NCI-H460 (cell line): ENCODE measurements at regions not wholly inside any gene's neighbourhood (a gene's known extent, or its start where the extent isn't known, plus 50 kb on each side); places are given as distances from the start of the nearest gene placed in this dataset.

Source experiments
- DNase-seq: peaks from one replicate; pipeline ENCODE4 v3.0.0-alpha.2; 2016; ENCODE audit warnings: low read depth; ENCODE audit errors: extremely low read depth

DNA sequence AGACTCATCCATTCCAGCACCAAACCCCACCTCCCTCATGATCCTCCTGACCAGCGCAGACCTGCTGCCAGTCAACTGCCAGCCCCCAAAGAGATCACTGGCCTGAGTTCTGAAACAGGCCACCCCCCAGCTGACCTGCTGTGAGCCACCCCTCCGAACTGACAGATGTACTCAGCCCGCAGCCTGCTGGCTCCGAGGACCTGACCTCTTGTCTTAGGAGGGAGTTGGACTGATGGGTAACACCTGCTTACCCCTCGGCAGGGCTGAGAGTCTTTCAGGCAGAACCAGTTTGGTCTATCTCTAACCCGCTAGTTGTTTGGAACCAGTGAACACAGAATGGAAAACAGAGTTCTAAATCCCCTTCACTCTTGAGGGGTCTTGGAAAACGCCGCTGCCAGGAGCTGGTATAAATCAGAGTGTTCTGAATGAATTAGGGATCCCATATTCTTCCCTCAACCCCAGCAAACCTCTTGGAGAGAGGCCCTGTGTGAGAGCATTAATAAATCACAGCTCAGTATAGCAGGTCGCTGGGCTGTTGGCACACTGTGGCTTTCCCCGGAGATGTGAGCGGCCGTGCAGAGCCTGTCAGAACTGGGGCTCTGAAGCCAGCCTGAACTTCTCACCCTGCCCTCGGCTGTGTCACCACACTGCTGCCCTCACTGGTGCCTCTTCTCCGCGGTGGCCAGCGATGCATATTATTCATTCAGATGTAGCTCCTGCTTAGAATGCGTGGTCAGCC, 165.1 kb upstream of the NCAM1 start:
- DNase-seq = no peak

DNA sequence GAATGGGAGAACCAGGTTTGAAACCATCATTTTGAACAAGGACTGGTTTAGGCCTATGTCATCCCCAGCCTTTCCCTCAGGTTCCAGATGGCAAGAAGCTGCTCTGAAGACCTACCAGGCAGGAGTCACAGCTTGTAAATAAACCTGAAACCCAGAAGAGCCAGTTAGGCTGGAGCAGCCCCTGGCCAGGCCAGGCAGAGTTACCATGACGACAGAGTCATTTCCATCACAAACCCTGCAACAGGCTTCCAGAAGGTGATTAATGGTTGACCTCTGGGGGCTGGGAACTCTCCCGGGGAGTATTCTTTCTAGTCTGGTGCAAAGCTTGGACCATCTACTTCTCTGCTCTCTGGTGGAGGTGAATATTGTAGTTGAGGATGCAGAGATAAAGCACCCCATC, 164.1 kb upstream of the NCAM1 start:
- DNase-seq = no peak

DNA sequence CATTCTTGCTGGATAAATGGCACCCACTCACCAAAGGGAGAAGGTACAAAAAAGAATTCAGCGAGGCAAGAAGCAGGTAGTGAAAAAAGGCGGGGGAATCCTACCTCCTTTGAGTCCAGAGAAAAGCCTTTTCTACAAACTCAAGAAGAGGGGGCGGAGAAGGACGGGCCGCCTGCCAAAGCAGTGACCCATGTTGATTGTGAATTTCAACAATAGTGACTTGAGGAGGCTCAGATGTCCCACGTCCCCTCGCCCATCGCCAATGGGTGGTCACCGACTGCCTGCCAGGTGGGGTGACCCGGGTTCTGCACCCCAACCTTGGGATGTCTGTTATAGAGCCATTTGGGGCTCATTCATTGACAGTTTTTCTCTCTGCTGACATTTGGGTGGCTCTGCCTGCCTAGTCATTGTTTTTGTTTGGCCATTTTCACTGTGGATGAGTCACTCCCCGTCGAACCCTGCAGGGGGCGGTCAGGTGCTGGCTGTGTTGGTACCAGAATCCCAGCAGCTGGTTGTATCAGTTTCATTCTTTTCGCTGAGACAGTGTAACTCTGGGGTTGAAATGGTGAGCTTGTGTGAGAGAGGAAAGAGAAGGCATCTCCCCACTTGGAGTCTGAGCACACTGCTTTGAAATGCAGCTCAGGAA, 163.4 kb upstream of the NCAM1 start:
- DNase-seq = peak; percentile 6

DNA sequence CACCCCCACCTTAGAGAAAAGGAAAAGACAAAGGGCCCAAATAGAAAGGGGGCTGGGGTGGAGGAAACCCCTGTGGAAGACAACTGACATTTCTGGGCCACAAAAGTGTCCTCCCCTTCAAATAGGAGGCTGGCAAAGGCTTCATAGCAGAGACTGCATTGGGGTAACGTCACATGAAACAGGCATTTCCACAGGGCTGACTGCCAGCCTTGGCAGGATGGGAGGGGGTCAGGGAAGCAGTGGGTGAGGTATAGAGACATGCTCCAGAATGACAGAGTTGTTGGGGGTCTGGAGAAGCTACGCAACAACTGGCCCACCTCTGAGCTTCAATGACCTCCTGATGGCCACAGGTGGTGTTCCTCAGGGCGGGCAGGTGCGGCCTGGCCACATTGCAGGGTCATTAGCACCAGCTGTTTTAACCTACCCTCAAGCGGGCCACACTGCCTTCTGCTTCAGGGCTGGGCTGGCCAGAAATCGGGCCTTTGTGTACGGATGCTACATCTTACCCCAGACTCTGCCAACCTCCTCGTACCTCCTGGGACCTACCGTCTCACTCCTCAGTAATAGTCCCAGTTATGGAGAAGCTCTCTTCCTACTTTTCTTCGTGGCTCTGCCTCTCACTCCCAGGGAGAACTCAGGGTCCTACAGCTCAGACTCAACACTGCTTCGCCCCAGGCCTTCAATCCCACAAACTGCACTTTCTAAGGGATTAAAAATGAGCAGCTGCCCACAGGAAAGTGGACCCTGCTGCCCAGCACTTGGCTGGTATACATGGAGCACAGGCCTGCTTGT, 160.0 kb upstream of the NCAM1 start:
- DNase-seq = no peak

DNA sequence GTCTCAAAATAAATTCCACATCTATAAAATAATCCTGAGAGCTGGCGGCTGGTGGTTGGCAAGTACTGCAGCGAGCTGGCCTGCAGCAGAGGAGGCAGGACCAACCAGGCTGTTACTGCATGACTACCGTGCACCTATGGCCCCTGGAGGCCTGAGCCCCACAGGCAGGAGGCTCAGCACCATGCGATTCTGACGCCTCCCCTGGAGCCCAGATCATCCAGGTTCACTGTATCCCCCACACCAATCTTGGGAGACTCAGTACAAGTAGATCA, 159.5 kb upstream of the NCAM1 start:
- DNase-seq = no peak

DNA sequence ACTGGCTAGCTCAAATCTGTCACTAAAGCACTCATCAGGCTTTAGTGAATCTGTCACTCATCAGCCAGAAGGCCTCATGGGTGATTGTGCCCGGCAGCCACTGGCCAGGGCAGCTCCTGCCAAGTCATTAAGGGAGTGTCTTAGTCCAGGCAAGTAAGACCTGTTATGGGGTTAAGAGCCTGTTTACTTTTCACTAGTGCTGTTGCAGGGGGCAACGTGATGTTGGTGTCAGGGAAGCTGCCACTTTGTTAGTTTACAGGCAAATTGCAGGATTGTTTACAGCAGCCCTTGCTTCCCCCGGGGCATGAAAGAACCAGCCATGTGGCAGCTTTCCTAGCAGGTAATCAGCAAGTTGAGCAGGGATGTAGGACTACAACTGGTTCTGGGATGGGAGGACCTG, 155.6 kb upstream of the NCAM1 start:
- no peak for DNase-seq

DNA sequence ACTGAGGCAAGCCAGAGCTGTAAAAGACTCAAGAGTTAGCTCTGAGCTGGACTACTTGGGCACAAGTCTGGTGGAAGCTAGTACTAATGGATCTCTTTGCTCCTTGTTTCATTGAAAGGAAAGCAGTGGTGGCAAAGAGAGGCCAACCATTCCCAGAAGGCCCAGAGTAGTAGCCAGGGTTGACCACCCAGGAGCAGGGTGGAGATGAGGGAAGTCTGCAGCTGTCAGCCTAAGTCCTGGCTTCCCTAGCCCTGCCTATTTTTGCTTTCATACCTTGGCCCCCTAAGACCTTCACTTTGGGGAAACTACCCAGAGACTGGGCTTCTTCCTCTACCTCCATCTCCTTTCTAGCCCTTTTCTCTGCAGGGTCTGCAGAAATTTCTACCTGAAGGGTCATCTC, 155.0 kb upstream of the NCAM1 start:
- DNase-seq = no peak

DNA sequence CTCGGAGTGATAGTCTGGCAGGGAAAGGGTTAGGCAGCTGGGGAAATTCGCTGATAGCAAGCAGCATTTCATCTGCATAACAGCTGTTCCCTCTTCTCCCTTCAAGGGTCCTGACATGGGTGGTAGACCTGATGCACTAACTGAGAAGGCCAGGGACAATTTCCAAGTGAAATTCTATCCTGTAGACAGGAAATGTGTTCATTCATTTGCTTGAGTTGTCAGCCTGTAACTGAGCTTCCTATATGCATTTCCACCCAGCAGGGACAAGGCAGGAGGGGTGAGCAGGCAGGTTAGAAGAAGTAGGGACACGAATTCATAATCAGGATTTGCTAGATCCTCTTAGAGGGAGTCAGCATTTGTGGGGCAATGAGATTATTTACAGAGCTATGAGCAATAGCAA, 154.3 kb upstream of the NCAM1 start:
- DNase-seq = no peak

DNA sequence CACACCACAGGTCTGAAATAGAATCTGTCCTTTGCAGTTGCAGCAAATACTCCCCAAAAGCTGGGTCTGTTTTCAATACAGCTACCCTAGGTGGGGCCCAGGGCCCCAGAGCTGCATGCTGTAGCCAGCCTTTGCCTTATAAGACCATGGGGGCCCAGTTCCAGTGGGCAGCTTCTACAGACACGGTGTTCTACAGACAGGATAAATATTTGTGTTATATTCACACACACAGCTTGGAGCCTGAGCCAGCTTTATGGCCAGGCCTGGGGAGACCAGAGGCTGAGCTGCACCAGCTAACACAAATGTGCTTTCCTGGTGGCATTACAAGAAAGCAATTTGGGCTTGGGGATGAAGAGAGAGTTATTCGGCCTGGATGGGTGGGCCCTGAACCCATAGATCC, 151.8 kb upstream of the NCAM1 start:
- no peak for DNase-seq

DNA sequence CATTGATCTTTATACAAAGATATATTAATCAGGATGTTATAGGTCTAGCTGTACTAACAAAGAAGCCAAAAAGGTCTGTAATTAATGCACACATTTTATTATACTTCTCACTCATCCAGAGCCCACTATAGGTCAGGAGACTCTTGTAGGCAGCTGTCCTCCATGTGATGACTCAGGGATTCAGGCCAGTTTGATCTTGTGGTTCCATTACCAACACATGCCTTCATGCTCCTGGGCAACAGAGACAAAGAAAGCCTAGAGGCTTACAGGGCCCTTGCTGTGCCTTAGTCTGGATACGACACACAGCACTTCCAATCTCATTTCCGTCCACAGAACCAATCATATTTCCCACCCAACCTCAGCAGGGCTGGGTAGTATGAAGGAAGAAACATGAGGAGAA, 150.3 kb upstream of the NCAM1 start:
- no peak for DNase-seq

DNA sequence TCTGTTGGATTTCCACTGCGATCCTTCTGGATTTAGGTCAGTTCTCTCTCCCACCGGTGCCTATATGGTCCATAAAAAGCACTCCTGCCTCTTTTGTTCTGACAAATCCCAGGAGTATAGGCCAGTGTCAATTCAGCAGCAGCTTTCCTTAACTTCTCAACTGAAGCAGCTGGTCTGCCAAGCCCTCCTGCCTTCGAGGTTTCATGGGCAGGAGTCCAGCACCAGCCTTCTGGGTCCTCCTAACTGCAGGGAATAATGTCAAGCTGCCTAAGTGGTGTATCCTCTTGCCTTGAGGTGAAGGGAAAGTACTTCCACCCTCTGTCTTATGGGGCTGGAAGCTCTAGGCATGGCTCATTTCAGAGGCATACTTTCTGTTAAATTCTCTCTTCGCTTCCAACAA, 149.4 kb upstream of the NCAM1 start:
- no peak for DNase-seq

DNA sequence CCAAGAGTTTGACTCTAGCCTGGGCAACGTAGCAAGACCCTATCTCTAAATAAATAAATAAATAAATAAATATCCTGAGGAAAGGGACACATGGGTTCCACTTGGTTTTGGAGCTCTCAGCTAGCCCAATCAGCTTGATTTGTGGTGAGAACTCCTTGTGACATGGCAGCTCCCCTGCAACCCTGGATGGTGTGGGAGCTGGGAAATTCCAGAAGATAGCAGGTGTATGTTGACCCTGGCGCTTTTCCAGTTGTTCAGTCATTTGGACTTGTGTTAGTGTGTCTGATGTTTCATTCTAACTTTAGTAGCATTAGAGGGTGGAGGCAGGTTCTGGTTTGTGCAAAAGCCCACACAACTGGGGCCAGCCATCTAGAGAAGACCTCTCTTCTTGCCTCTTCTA, 148.5 kb upstream of the NCAM1 start:
- DNase-seq = no peak

DNA sequence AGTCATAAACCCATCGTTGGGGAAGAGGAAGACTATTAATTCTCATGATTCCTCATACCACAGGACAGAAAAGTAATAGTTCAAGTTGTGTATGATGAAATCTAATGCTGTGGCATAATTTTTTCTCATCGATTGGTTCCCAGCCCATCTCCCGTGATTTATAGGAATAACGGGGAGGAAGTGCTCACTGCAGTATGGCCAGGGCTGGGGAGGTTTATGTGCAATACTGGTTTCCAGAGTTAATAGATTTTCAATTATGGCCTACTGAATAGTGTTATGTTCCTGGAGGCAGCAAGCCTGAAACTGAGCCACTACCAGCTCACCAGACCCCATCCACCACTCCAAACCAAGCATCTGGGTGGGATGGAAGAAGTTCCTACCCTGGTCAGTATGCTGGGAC, 147.1 kb upstream of the NCAM1 start:
- DNase-seq = no peak

DNA sequence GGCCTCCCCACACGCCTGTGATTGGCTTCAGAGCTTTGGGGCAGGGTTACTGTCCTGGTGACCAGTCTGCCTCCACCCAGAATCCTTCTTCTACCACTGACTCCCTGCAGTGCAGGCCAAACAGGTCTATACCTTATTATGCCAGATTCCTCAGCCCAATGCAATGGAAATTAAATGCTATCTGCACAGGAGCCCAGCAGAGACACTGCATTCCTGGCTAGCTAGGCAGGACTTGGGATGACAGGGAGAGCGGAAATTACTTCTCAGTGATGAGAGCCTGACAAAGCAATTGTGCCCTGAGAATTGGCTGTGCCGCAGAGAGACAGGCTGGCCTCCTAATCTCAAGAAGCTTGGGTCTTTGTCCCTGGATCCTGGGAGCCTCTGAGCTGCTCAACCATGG, 143.8 kb upstream of the NCAM1 start:
- DNase-seq = no peak

DNA sequence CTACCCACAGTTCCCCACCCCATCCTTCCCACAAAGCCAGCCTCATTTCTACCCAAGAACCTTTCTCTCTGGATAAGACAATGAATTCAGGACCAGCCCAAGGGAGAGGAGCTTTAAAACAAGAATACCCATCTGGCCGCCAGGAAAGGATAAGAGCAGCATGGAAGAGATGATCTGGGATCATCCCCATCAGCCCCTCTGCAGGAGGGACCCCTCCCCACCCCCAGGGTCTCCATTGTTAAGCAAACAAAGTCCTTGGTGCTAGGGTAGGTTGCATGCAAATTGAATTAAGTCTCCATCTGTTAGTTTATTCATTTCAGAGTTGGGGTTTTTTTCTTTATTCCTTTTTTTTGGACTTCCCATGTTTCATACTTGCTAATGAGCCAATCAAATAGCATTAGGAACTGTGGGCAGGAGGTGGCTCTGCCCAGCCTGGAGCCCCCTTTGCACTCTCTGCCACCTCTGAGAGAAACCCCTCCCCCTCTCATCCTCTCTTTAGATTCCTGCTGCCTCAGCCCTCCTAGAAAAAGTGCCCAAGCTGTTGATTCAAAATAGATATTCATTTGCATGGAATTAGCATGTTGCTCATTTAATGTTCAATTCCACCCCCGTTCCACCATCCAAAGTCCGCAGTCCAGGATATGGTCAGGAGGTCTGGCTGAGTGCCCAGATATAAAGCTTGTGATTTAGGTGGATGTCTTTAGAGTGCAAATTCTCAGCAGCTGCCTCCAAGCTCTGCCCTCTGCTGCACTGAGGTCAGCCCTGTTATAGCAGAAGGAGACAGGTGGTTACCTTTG, 138.5 kb upstream of the NCAM1 start:
- no peak for DNase-seq

DNA sequence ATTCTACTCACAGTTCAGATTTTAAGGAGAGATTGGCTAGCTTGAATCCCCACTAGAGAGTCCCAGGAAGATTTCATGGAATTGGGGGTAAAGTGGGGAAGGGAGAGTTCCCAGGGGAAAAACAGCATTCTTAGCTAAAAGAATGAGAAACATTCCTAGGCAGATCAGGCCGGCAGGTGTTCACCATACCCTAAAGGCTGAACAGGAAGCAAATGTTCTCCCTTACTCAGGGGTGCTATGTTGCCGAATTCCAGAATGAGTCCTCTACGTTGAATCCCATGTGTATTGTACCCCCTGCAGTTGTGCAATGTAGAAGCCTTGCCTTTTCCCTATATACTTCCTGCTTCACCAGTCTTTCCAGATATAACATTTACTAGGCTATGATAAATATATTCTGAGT, 135.2 kb upstream of the NCAM1 start:
- no peak for DNase-seq

DNA sequence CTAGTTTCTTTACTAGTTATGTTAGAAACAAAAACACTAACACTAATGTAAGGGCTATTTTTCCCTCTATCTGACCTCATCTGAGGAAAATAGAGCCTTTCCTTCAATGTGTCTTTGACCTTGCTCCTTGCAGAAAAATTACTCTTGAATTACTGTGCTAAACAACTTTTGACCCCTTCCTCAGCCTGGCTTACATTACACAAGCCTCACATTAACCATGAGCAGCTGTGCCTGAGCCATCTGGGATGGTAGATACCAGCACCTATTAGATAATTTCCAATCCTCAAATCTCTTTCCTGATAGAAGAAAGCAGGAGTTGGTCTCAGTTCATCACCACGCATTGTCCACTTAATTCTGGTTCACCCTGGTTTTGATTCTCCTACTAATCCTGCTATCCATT, 134.4 kb upstream of the NCAM1 start:
- no peak for DNase-seq

DNA sequence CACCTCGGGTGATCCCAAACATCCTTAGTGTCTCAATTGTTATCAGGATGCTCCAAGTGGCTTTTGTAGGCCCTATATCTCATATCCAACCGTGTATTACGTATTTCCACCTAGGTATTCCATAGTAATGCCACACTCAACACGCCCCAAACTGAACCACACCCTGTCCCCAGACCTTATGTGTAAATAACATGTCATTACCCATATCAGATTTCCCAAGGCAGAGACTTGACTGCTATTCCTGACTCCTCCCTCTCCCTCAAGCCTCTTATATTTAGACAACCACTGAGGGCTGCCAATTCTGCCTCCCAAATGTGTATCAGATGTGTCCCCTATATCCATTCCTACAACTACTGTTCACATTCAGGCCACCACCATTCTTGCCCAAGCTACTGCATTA, 132.8 kb upstream of the NCAM1 start:
- no peak for DNase-seq

DNA sequence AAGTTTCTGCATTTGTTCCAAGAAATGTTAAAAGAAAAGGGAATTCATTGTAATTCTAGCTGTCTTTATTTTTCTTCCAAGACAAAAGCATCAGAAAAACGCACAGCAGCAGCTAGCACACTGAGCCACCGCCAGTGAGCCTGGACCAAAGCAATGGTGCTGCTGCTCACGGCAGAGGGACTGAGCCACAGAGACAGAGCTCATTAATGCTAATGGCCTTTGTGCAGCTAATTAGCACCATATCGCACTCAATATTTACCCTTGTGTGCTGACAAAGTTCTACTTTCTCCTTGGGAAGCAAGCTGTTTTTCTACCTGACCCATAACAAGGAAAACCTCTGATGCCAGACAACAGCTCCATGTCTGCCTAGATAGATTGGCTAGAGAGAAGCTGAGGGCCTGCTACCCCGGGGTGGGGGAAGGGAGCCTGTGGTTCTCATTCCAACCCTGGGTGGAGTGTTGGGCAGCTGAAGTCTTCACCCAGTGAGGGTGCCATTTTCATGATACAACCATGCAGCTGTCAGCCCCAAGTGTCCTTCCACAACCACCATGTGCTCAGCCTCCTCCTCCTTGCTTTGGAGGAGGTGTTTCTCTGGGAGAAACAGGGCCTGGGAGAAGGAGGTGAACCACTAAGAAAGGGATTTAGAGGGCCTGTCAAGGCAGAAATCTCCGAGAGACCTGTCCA, 131.1 kb upstream of the NCAM1 start:
- DNase-seq = no peak

DNA sequence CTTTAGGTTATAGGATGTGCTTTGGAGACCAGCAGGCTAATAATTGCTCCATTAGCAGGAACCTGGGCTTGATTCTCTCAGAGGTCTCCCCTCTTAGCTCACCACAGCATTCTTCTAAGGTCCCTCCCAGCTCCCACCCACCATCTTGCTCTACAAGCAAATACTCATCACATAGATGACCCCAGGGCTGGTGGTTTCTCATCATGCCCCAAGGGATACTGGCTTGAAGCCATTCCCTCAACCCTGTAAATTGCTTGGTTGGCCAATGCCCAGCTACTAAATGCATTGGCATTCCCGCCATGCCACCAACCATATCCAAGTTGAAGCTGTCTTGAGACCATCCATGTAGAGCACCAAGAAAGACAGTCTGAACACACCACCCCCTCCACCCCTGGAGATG, 130.2 kb upstream of the NCAM1 start:
- no peak for DNase-seq
